ENCODE measurements at regions not wholly inside any gene's neighbourhood (a gene's known extent, or its start where the extent isn't known, plus 50 kb on each side); places are given as distances from the start of the nearest gene placed in this dataset.
"Not testable (repeated sequence)": the region's sequence is repeated elsewhere in the genome, so short reads cannot be mapped to it uniquely, and the experiment has no call there.

DNA sequence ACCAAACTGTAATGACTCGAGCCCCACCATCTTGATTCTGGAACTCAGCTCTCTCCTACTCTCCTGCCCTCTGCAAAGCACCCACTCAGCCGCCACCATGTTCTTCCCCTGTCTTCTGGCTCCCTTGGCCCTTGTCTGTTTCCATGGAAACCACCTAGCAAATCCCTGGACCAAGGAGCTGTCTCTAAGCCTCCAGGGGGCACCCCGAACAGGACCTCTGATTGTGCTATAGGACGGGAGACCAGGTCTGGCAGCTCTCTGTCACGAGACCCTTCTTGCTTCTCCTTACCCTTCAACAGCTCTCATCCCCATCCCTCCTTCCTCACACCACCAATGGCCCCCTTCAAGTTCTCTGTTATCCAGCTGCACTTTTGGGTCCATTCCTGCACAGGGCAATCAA lies 277.7 kb upstream of the ZNF507 start:
- no peak for DNase-seq

DNA sequence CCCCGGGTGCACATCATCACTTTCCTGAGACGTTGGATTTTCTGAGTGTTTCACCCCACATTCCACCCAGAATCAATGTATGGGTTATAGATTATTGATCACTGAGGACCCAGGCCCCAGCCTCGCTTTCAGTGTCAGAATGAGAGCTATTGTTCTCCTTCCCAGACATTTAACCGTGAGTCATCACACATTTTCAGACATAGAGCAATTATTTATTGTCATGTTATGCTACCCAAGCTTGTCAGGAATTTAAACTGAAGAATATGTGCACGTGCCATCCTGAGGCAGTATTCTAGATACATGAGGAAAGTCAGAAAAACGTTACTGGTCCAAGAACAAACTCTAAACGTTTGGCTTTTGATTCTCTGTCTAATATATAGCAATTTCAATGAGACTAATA lies 276.6 kb upstream of the ZNF507 start:
- DNase-seq = no peak

DNA sequence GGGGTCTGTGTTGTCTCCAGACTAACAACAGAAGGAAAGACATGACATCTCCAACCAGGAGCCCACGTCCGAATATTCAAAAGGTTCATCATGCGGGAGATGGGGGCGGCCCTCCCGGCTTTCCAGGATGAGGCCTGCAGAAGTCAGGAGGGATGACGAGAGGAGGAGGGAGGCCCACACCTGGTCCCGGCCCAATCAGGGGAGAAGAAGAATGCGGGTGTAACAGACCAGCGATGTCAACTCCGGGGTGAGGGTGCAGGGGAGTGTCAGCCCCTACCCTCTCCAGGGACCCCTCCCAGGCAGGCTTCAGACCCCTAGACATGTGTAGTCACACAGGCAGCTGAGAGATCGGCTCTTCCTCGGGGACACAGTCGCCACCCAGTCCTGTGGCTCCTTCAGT lies 275.3 kb upstream of the ZNF507 start:
- no peak for DNase-seq

DNA sequence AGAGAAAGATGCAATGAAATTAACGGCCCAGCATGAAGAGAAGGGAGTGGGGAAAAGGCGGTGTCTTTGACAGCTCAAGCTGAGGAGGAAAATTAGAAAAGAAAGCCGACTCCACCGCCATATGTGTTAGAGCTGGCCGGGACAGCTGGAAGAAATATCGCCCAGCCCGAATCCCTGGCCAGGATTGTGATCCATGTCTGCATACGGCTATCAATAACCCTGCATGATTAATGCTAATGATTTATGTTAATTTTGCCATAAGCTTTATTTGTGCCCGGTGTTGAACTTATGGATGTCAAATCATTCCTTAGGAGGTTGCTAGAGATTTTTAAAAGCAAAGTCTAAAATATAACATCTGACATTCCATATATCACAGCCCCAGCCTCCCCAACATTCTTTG lies 263.4 kb upstream of the ZNF507 start:
- DNase-seq = no peak

DNA sequence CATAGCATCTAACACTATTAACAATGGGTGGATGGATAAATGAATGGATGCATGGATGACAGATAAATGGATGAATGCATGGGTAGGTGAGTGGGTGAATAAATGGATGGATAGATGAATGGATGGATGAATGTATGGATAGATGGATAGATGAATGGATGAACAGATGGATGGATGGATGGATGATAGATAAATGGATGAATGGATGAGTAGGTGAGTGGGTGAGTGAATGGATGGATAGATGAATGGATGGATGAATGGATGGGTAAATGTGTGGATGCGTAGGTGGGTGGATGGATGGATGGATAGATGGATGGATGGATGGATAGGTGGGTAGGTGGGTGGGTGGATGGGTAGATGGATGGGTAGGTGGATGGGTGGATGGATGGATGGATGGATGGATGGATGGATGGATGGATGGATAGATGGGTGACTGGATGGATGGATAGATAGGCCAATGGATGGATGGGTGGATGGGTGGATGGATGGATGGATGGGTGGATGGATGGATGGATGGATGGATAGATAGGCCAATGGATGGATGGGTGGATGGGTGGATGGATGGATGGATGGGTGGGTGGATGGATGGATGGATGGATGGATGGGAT lies 260.6 kb upstream of the ZNF507 start:
- not testable (repeated sequence) for DNase-seq

DNA sequence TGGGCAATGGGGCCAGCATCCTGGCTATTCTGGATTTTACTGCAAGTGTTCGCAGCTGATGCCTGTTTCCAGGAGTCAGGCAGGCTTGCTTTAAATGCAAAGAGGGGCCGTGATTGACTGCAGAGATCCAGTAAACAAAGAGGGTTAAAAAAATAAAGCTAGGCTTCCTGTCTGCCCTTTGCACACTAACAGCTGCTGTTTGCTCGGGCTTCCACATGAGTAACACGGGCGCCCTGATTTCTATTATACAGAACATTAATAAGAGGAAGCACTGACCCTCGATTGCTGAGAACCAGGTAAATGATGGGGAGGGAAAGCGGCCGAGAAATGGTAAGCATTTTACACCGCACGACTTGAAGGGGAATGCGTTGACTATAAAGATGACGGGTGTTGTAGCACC lies 254.2 kb upstream of the ZNF507 start:
- no peak for DNase-seq

DNA sequence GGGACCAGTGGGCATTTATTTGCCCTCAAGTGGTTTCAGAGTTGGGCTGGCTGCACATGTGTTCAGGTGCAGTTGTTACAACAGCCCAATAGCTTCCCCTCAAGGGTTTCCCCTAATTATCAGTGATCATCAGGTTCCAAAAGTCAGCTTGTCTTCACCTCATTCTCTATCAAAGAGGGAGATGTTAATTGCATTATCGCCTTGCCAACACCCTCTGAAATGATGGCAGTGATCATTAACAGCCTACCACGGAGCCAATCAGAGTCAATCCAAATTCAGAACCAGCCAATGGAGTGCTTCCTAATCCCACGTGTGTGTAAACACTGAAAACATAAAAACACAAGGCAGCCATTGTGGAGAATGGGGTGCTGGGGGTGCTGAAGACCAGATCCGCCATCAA lies 248.4 kb upstream of the ZNF507 start:
- no peak for DNase-seq

DNA sequence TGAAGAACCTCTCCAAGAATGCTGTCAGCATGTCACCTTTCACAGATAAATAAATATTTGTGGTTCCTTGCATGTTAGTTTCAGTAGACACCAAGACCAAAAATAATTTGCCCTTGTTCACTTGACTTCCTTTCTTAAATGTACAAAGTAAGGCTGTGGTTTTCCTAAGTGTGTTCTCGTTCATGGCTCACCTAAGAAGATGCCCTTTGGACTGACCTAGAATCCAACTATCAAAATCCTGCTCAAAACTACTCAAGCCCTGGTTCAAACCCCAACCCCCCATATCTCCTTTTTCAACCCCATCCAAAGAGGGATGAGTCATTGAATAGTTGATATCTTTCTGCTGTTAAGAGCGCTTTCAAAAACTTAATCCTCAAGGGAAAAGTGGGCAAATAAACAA lies 247.8 kb upstream of the ZNF507 start:
- DNase-seq = no peak

DNA sequence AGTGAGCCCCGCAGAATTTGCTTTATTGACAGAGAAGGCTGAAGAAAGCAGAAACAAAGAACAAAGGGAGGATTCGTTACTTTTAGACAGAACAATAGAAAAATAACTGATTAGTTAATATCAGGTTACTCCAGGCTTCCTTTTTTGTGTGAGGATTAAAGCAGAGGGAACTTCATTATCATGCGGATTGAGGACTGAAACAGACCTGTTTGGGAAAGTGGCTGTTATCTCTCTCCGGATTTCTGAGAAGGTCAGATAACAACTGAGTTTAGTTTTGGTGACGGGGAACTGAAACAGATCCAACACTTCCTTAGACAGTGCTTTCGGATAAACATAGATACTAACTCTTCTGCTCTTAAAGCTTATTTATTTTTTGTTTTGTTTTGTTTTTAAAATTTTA lies 246.4 kb upstream of the ZNF507 start:
- no peak for DNase-seq

DNA sequence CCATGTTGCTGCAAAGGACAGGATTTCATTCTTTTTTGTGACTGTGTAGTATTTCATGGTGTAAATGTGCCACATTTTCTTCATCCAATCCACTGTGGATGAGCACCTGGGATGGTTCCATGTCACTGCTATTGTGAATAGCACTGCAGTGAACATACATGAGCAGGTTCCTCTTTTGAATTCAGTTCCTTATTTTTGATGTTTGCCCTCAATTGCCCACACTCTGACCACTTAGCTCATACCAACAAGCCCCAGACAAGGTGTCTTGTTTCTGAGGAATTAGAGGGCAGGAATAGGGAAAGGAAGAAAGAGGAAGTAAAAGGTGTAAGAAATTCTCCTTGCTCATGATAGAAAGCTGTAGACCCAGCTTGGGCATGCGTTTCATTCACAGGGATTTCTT lies 244.2 kb upstream of the ZNF507 start:
- no peak for DNase-seq

DNA sequence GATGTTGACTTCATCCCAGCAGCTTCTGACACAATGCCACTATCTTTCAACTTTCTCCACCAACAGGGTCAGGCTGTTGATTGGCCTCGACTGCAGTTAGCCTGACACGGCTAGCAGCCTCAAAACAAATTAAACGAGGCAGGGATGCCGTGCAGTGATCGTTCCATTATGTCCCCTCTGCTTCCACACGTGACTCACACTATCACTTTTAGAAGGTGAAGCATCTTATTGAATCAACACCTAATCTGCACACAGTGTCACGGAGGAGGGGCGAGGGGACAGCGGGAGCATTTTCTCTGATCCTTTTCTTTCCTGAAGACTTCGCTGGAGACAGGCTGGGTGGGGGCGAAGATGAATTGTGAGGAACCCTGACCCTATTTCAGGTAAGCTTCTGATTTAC lies 241.9 kb upstream of the ZNF507 start:
- no peak for DNase-seq

DNA sequence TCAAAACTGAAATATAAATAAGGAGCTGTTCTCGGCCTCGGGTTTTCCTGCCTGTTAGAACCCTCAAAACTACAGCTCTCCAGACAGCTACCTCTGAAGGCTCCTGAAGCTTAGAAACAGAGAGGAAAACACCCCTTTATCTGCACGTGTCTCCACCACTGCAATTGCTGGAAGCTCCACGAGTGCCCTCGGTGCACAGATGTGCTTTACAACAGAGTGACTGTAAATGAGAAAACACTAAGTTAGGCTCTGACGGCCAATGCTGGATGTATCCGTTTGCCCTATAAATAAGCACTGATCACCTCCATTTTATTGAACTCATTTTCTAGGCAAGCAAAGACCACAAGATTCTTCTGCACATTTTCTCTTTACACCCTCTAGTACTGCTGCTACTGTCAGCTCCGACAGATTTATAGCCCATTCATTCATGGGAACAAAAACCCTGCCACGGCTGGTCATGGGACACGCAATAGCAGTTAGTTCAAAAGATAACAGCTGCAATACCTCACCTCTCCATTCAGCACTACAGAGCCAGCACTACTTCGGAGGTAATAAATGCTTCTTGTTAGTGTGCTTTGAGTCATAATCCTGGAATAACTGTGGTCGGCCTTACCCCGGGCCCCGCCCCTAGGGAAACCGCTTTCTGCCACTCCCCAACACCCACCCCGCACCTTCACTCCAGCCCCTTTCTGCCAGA lies 241.1 kb upstream of the ZNF507 start:
- DNase-seq = no peak

DNA sequence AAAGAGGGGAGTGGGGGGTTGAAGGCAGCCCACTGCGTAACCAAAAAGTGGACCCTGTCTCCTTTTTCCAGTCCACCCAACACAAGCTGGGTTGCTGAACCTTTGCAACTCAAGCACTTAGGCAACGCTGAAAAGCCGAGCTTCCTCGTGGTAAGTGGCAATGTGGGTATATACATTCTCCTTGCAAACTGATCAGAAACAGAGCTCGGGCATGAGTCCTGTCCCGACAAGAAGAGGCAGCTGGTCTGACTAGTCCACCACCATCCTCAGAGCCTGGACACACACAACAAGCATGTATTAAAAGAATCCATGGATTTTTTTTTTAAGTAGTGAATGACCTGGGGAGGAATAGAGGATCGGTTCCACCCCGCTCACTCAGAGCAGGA lies 240.6 kb upstream of the ZNF507 start:
- no peak for DNase-seq

DNA sequence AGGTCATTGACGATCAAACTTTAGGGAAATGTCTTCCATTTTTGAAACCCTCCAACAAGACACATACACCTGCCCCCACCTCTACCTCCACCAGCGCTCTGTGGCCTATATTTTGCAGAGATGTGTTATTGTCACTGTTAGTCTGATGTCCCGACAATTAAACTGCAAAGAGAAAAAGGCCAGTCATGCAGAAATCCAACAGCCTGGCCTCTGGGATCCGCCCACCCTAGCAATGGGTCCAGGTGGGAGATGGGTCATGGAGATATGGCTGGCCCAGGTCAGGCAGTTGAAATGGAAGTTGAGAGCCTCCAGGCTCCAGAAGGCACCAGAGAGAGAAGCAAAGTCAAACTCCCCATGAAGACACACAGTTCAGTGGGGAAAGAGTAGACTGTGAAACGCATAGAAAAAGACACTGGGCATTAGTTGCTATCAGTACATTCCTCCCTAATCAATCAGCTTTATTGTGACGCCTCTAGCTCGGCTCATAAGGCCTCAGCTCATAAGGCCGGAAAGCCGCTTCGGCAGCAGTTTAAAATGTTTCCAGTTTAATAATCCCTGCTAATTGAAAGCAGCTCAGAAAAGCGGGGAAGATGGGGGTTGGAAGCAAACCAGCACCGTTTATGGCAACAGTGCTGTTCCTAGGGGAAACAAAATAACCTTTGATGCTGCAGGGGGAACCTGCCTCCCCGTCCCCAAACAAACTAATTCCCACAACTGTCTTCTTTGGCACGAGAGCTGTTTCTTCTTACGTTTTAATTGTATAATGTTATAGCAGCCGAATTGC lies 239.7 kb upstream of the ZNF507 start:
- DNase-seq = no peak

DNA sequence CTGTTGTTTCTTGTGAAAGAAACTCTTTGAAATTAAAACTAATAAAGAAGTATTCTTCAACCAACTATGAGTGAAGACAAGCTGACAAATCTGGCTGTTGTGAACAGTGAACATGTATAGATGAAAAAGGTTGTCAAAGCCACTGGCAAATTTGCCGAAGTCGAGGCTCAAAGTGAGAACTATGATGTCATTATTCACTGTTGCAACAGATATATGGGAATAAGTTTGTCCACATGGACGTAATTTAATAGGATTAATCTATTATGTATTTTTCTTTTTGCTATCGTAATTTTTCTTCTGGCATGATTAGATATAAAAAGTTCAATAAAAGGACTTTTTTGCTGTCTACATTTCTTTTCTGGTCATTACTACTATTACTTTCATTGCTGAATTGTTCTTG lies 223.2 kb upstream of the ZNF507 start:
- no peak for DNase-seq

DNA sequence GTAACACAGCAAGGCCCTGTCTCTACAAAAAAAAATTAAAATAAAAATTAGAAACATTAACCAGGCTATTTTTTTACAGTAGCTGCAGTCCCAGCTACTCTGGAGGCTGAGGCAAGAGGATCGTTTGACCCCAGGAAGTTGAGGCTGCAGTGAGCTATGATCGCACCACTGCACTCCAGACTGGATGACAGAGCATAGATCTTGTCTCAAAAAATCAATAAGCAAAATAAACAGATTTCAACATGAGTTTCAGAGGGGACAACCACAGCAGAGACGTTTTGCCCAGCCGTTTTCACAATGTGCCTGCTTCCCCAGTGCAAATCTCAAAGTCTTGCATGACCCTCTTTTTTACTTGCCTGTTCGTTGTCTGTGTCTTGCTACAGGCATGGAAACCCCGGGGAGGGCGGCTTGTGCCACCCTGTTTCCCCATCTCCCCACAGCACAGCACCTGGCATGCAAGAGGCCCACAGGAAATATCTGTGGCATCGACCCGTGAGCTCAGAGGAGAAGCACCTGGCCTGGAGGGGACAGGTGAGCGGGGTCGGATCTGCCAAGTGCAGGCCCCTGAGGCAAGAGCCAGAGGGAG lies 222.0 kb upstream of the ZNF507 start:
- no peak for DNase-seq

DNA sequence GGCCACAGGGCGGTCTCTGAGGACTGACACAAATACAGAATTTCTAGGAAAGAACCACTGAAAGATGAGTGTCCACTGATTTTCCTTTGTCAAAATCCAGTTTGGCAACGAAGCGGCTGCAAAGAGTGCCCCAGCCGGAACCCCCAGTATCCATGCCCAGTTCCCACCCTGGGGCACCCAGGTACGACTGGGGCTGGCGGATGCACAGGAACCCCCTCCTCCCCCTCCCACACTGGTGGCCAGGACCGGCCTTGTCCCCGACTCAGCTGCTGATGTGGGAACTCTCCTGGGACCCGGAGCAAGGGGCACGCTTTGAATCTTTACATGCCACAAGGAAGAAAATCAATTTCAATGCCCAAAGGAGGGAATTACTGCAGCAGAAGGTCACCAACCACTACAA lies 220.8 kb upstream of the ZNF507 start:
- DNase-seq = no peak

DNA sequence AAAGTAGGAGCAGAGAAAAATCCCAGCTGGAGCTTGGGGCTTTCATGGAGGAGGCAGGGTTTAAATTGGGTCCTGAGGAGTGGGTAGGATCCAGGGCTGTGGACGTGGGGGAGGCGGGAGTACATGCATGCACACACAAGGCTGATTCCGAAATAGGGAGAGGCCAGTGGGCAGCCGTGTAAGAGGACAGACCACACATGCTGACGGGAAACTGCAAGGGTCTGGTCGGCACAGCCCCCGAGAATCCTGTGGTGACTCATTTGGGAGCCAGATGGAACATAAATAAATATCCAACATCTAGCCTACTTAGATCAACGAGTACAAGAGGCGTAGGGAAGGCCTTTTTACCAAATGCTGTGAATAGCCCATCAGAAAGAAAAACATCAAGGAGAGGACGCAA lies 216.3 kb upstream of the ZNF507 start:
- no peak for DNase-seq

DNA sequence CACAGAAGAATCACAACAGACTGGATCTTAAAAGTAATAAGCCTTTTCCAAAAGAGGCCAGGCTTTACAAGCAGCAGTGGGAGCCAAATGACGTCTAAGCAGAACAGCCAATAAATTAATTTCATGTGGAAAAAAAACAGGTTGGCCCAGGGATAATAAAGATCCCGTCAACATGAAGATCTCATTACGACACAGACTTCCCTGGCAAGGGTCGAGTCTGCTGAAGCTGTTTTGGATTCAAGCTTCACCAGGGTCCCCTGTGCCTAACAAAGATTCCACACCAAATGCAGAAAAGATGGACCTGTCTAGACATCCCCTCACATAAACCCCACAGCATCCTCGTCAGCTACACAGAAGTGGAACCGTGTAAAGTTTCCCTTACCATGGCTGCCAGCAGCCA lies 215.1 kb upstream of the ZNF507 start:
- DNase-seq = no peak

DNA sequence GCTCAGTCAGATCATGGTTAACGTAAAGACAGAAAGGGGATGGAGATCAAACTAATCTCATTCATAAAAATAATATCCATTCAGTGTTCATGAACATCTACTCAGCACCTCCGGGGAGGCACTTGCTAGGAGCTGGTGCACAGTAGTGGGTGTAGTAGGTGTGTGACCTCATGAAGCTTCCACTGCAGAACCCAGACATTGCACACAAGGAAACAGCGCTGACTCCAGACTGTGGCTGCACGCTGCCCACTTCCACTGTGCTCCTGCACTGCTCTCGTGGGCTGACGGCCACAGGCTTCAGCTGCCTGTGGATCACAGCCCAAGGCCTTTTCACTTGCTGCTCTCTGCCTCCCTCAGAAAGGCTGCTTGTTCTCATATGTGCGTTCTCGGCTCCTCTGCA lies 214.4 kb upstream of the ZNF507 start:
- no peak for DNase-seq

DNA sequence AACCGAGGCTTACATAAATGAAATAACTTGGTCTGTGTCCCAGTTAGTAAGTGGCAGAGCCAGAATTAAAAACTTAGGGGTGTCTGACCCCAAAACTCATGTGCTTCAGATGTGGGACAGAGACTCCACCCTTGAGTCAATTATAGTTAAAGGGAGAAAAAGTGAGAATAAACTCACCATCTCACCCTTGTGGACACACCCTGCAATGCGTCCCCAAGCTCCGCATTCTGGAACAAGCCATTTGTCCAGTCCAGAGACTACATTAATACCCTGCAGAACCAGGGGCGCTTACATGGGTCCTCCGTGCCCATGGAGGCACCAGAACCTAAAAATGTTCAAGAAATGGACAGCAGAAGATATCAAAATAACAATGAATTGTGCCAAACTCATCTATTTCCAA lies 207.0 kb upstream of the ZNF507 start:
- DNase-seq = no peak

DNA sequence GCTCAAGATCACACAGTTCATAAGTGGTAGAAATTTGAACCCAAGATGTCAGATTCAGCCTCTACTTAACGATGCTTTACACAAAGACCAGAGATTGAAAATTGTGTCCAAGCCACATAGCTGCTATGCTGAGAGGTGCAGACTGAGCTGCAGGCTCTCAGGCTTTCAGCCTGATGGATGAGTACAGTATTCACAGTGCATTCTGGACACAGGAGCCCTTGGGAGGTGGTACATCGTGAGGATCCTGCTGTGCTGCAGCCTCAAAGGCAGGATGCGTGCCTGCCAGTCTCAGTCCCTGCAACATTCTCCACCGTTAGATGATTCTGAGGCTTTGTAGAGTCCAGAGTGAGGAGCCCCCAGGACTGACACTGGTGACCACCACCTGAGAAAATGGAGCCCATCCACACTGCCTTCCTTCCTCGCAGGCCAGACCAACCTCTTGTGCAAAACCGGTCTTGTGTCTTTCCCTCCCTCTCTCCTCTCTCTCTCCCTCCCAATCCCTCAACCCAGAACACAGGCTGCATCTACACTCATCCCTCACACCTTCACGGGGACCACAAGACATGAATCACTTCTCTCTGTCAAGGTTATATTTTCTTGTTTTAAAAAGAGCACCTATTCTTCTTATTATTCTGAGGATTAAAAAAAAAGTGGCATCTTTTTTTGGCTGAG lies 203.4 kb upstream of the ZNF507 start:
- no peak for DNase-seq

DNA sequence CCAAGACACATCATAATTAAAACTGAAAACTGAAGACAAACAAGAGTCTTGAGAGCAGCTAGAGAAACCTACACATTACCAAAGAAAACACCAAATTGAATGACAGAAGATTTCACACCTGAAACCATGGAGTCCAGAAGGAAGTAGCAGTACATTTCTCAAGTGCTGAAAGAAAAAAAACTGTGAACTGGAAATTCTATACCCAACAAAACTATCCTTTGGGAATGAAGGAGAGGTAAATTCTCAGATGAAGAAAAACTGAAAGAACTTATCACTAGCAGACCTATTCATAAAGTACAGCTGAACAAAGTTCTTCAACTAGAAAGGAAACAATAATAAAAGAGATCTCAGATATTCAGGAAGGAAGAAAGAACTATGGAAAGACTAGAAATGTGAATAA lies 198.7 kb upstream of the ZNF507 start:
- no peak for DNase-seq

DNA sequence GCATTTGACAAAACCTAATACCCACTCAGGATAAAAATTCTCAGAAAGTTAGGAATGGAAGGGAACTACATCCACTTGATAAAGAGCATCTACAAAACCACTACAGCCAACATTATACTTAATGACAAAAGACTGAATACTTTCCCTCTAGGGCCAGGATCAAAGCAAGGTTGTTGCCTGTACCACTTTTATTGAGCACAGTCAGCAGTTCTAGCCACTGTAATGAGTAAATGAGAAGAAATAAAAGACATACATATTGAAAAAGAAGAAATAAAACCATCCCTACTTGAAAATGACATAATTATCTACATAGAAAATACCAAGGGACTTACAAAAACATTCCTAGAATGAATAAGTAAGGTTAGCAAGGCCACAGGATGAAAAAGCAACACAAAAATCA lies 194.8 kb upstream of the ZNF507 start:
- DNase-seq = no peak
